ELF-1 (cell line): ENCODE measurements at regions not wholly inside any gene's neighbourhood (a gene's known extent, or its start where the extent isn't known, plus 50 kb on each side); places are given as distances from the start of the nearest gene placed in this dataset.
"Not testable (repeated sequence)": the region's sequence is repeated elsewhere in the genome, so short reads cannot be mapped to it uniquely, and the experiment has no call there.

Experiments
- DNase-seq: peaks from one replicate; pipeline ENCODE4 v3.0.0-alpha.2; 2016; ENCODE audit warnings: low read depth, low spot score

GRCh38 chr5:127213231-127213630, 77.4 kb upstream of the MEGF10 start:
- no peak for DNase-seq

DNA sequence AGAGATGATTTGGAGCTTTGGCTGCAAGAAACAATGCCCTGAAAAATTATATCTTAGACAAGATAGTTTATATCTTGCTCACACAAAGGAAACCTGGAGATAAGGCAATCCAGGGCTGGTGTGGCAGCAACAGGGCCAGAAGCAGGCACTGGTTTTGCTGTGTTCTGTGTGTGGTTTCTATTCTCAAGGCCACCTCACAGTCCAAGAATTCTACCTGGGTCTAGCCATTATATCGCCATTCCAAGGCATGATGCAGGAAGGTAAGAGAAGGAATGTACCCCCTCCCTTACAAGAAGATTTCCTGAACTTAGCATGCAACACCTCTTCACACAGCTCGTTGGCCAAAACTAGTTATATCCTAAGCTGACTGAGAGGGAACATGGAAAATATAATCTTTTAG, 74.5 kb upstream of the MEGF10 start:
- no peak for DNase-seq

DNA sequence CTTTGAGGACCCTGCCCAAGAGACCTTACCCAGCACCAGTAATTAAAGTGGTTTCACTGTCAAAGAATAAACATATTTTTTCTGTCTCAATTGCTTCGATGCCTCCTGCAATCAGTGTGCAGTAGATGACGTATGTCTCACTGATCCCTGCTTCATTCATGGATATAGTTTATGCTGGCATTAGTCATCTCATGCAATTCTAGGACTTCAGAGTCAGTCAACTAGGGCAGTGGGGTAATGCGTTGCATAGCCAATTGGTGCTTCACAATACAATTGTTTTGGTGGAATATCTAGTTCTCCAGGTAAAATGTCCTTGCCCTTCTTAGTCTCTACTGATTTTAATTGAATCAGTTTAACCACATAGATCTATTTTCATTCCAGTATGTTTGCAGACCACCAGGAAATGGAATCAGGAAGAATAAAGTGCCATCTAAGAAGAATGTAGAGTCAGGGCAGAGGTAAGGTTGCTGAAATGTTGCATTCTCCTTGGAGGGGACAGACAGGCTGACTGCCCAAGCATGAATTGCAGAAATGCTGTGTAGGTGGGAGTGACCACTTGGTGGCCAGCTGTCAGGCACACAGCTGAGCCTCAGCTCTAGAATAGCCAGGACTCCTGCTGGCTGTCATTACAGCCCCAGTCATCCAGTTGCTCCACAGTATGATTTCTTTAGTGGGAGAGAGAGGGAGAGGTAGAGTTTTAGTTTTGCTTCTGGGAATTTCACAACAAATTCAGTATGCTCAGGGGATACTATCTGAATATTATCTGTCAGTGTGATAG, 73.5 kb upstream of the MEGF10 start:
- peak; percentile 18 for DNase-seq

DNA sequence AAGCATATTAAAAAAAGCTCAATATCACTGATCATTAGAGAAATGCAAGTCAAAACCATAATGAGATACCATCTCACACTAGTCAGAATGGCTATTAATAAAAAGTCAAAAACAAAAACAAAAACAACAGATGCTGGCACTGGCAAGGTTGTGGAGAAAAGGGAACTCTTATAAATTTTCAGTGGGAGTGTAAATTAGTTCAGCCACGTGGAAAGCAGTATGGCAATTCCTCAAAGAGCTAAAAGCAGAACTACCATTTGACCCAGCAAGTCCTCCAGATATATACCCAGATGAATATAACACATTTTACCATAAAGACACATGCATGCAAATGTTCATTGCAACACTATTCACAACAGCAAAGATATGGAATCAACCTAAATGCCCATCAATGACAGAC, 68.7 kb upstream of the MEGF10 start:
- not testable (repeated sequence) for DNase-seq

DNA sequence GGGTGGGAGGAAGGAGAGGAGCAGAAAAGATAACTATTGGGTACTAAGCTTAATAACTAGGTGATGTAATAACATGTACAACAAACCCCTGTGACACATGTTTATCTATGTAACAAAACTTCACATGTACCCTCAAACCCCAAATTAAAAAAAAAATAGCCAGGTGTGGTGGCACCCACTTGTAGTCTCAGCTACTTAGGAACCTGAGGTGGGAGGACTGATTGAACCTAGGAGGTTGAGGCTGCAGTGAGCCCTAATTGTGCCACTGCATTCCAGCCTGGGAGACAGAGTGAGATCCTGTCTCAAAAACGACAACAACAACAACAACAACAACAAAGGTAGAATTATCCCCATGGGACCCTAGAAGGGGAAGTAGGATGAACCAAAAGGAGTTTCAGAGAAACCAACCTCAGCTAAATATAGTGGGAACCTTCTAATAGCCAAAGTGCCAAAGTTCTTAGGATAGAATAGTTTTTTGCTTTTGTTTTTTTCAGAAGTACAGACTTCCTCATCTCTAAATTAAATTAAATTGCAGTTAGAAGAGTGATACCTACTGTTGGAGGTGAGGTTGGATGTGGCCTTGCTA, 67.9 kb upstream of the MEGF10 start:
- not testable (repeated sequence) for DNase-seq

GRCh38 chr5:127223256-127223974, 67.2 kb upstream of the MEGF10 start:
- no peak for DNase-seq

- no peak for DNase-seq
Measured at GRCh38 chr5:127227881-127228280, 62.7 kb upstream of the MEGF10 start.

DNA sequence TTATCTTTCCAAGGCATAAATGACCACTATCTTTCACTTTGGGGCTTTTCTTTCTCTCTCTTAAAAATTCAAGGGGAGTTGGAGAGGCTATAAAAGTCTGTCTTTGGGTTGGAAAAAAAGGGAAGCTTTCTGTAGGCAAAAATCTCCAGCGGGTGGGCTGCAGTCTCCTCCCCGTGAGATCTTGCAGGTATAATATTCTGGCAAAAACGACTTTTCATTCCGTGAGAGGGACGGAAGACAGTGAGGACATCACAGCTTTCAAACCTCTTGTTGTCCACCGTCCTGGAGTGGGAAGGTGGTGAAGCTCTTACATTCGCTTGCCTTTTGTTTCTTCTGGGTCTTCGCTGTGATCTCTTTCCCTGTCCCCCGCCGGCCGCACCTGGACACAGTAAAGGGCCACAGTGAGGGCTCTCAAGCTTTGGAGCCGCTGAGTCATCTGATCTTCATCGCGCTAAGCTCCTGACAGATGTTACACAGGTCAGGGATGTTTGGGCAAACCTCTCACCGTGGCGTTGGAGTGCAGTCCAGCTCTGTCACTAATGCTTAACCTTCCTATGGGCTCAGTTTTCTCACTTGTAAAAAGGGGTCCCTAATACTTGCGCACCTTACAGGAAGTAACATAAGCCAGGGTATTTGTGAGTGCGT, 61.9 kb upstream of the MEGF10 start:
- DNase-seq, result peak; percentile 63

GRCh38 chr5:127229185-127229889, 61.3 kb upstream of the MEGF10 start:
- peak; percentile 77 for DNase-seq

DNA sequence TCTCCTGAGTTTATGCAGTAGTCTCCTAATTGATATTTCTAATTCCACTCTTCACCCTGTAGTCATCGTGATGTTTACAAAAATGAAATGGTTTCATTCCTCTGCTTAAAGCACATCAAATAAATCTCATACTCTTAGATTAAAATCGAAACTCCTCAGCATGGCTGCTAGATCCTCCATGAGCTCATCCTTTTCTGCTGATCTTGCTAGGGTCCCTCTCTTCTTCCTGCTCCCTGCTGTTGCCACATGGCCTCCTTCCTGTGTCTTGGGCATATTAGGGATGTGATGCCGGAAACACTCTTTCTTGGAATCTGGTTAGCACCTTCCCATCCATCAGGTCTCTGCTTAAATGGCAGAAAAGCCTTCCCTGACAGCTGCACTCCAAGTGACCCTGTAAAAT, 59.5 kb upstream of the MEGF10 start:
- DNase-seq, result no peak

DNA sequence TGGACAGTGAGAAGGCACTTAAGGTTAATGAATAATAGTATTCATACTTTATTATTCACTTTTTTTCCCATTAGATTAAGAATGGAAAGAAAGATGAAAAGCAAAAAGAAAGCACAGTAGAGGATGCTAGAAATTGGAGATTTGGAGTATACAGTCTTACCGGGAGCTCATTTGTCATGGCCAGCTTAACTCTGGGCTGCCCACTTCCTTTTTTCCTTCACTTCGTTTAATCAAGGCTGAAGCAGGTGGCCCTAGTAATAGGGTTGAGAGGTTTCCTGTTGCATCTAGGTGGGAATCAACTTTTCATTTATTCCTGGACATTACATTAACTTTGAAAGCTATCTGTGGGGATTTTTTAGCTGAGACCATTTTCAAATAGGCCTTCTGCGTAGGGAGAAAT, 57.0 kb upstream of the MEGF10 start:
- no peak for DNase-seq

- DNase-seq, result no peak
Measured at GRCh38 chr5:127235136-127235535, 55.5 kb upstream of the MEGF10 start.

DNA sequence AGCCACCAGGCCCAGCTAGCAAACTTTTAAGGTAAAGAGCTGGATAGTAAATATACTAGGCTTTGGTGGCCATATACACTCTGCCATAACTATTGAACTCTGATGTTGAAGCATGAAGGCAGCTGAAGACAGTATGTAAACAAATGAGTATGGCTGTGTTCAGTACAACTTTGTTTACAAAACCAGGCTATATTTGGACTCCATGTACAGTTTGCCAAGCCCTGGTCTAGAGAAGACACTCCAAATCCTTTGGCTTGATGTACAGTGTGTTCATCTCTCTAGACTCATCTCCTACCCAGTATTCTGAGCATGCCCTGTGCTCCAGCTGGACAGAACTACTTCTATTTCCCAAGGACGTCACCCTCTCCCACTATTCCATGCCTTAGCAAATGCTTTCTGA, 54.3 kb upstream of the MEGF10 start:
- no peak for DNase-seq
